GM21423 (cell line): ENCODE measurements at regions not wholly inside any gene's neighbourhood (a gene's known extent, or its start where the extent isn't known, plus 50 kb on each side); places are given as distances from the start of the nearest gene placed in this dataset.
"Not testable (repeated sequence)": the region's sequence is repeated elsewhere in the genome, so short reads cannot be mapped to it uniquely, and the experiment has no call there.

Source experiments
- ATAC-seq: cut with Tn5 transposase; IDR thresholded peaks from one replicate; pipeline ENCODE4 v1.9.1; 2021; ENCODE audit warnings: mild to moderate bottlenecking, moderate library complexity; ENCODE audit not compliant: unreplicated experiment

- ATAC-seq: not testable (repeated sequence)
These were observed 56.6 kb downstream of the CHST2 start for GRCh38 chr3:143175940-143176894.

- not testable (repeated sequence) for ATAC-seq
These were observed 58.4 kb downstream of the CHST2 start for GRCh38 chr3:143177965-143178364.

DNA sequence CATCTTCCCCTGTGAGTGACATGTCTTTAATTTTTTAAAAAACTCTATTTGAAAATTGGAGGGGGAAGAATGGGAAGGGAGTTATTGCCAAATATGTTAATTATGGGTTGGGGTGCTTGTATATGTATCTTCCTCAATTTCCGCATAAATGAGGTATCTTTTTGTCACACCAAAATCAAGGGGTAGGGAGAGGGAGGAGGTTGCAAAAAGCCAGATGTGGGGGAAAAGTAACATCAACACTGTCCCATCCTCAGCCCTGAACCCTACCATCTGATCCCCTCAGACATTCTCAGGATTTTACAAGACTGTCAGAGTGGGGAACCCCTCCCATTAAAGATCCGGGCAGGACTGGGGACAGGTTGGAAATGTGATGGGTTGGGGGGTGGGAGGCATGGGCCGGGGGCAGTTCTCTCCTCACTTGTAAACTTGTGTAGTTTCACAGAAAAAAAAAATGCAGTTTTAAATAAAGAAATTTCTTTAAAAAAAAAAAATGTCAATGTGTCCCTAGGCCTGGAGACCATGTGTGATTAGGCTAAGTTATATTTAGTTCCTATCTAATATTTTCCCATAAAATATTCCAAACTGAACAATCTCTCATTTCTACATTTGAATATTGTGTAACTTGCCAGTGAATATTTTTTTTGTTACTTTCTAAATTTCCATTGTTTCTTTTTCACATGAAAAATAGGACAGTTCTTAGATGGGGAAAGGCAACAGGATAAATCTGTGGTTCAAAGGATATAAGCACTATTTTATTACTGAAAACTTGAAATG lies 59.4 kb downstream of the CHST2 start:
- not testable (repeated sequence) for ATAC-seq

DNA sequence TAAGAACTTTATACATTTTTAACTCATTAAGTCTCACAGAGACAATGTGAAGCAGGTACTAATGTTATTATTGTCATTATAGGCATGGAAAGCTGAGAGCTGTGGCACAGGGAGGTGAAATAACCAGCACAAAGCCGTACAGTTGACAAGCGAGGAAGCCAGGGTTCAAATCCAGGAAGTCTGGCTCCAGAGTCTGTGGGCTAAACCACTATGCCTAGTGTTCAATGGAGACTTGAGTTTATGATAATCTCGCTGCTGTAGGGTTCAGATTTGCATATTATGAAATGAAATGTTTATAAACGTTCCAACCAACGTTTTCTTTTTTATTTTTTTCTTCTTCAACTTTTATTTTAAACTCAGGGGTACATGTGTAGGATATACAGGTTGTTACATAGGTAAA lies 60.0 kb downstream of the CHST2 start:
- no peak for ATAC-seq

DNA sequence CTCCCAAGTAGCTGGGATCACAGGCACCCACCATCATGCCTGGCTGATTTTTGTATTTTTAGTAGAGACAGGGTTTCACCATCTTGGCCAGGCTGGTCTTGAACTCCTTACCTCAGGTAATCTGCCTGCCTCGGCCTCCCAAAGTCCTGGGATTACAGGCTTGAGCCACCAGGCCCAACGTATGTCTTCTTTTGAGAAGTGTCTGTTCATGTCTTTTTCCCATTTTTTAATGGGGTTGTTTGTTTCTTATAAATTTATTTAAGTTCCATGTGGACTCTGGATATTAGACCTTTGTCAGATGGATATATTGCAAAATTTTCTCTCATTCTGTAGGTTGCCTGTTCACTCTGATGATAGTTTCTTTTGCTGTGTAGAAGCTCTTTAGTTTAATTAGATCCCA lies 61.3 kb downstream of the CHST2 start:
- ATAC-seq: not testable (repeated sequence)

DNA sequence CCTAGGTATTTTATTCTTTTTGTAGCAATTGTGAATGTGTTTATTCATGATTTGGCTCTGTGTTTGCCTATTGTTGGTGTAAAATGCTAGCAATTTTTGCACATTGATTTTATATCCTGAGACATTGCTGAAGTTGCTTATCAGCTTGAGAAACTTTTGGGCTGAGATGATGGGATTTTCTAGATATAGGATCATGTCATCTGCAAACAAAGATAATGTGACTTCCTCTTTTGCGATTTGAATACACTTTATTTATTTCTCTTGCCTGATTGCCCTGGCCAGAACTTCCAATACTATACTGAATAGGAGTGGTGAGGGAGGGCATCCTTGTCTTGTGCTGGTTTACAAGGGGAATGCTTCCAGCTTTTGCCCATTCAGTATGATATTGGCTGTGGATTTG lies 62.4 kb downstream of the CHST2 start:
- ATAC-seq: not testable (repeated sequence)

- ATAC-seq: no peak
These were observed 63.5 kb downstream of the CHST2 start for GRCh38 chr3:143182866-143183664.

GRCh38 chr3:143183665-143183964 lies 64.0 kb downstream of the CHST2 start:
- ATAC-seq: no peak

DNA sequence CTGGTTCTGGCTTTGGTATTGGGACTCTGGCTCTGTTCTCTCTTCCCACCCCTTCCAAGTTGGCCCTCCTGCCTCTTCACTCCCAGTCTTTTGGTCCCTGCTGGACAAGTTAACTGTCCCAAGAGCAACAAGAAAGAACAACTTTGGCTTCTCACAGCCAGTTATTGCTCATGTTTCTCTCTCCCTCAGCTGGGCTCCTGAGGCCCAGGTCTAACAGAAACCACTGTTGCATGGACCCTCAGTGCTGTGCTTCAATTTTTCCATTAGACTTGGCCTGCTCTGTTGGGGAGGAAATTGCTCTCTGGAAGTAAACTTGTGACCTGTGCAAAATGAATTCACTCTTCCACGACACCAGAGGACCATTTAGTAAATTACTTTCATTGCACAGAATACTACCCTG lies 64.5 kb downstream of the CHST2 start:
- ATAC-seq: no peak

DNA sequence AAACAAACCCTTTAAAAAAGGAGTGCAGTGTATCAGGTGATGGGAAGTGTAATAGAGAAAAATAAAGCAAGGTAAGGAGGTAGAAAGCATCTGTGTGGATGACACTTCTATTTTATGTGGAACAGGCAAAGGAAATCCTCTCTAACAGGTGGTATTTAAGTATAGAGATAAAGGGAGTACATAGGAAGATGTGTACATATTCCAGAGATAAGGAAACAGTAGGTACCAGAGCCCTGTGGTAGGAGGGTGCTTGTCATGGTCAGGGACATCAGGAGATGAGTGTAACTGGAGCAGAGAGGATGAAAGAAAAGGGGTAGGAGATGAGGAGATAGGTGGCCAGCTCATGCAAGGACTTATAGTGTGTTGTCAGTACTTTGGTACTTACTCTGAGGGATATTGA lies 65.8 kb downstream of the CHST2 start:
- no peak for ATAC-seq

GRCh38 chr3:143187111-143187510 lies 67.5 kb downstream of the CHST2 start:
- no peak for ATAC-seq

DNA sequence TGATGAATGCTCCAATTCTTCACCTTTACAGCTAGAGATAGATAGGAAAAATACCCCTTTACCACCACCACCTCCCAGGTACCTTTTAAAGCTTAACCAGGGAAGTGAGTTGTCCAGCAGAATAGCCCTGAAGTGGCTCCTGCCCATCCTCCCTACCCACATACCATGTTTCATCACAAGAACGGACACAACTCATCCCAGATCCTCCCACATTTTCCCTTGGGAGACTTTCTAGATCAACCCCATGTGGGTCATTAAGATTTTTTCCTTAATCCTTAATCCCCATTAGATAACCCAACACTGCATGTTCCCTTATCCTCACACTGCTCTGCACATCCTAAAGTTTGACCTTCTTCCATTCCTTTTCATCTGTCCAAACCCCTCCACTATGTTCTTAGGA lies 69.3 kb downstream of the CHST2 start:
- no peak for ATAC-seq

GRCh38 chr3:143190101-143190500 lies 70.5 kb downstream of the CHST2 start:
- ATAC-seq: no peak

- no peak for ATAC-seq
These were observed 72.6 kb downstream of the CHST2 start for GRCh38 chr3:143192193-143192592.

DNA sequence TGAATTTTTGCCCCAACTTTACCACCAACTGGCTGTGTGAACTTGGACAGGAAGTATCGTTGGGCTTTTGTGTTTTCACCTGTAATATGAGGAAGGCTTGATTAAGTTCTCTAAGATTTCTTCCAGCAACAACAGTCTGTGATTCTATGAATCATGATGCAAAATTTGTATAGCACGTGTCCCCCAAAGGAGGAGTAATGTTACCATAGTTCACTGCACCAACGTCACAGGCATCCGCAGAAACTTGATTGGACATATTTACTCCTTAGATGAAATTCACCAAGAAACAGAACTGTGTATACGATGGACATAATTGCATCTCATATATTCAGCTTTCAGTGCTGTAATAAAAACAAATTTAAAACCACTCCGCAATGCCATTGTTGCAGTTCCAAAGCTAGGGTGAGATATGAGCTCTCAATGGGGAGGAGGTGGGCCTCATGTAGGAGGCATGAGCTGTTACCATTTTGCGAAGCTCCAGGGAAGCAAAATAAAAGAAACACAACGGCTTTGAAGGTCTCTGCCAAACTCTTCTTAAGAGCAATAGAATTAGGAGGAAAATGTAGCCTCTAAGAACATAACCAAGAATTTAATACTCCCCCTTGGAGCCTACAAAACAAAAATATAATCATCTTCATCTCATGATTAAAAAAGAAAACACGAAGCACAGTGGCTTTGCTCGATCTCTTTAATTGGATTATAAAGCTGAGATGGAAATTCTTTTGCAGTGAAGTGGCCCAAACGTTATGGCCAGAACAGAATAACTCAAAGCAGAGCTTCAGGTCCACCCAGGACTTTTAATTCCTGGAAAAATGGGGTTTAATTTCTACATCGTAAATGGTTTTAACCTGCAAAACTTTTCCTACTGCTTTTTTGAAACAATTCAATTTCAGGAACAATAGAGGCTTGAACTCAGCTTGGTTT lies 80.7 kb downstream of the CHST2 start:
- ATAC-seq: no peak

DNA sequence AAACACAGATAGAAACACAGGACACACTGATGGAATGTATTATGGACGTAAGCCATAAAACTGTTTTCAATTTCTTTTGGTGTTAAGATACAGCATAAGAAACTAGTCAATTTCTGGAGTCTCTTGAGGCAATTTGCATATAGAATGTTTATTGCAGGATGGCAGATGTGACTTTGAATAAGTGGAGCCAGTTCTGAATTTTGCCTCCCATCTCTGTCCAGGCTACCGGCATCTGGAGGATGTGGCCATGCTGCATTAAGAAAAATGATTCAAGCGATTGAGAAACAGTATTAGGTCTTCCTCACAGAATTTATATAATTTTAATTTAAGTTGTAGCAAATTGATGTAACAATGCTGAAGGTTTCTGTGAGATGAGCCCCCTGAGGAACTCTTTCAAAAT lies 81.5 kb downstream of the CHST2 start:
- no peak for ATAC-seq

GRCh38 chr3:143201870-143202752 lies 82.5 kb downstream of the CHST2 start:
- no peak for ATAC-seq

DNA sequence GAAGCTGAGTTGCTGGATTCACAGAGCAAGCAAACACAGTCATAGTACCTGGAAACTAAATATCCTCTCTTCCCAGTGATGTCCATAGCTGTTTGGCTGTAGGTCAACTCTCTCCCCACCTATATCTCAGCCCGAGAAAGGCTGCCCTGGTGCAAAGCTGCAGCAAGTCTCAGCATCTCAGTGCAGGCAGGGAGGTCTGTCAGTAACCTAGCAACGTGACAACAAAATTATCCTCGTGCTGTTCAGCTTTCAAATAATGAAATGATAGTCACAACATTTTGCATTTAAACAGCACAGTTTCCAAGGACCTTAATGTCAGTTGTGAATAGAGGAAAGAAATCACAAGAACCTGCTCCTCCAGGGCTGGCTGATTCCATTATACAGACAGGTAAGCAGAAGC lies 83.6 kb downstream of the CHST2 start:
- no peak for ATAC-seq

DNA sequence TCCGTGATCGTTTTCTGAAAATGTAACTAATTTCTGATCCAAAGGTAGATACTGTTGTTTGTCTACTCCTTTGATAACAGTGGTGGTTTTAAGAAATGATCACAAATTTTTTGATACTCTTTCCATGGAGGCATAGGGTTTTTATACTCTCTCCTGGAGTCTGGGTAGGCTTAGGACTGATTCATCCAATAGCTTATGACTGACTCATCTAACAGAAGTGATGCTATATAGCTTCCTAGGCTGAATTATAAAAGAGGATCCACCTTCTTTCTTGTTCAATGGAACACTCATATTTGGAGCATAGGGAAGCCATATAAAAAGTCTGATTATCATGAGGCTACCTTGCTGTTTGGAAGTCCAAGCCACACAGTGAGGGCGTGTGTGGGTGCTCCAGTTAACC lies 84.3 kb downstream of the CHST2 start:
- no peak for ATAC-seq
